ENCODE measurements at regions not wholly inside any gene's neighbourhood (a gene's known extent, or its start where the extent isn't known, plus 50 kb on each side); places are given as distances from the start of the nearest gene placed in this dataset.

DNA sequence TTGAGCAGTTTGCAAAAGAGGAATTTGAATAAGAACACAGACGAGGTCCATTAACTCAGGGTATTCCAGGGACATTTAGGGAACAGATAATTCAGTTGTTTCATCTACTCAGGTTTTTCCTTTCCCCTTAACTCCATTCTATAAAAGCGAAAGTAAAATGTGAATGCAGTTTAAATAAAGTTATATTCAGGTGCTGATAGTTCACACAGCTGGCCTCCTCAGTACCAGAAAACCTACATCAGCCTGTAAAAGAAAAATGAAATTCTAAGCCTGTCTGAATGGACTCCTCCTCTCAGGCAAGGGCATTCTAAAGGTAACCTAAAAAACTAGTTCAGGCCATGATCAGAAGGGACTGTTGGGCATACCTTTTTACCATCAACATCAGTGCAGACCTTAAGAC, 873.8 kb downstream of the SUCLG1 start:
- Mint-ChIP-seq H3K36me3 (peaks cover 8% of the 10 kb centered on the region), H3K4me3 (no peak overlapping the region), H3K27ac (no peak overlapping the region), H3K4me1 (no peaks in the 10 kb centered on the region), H3K9me3 (peaks cover 10 to 18% of the 10 kb centered on the region in 2 donors), H3K27me3 (ENCODE audit: low read depth in 2 of 2) (no peaks in the 10 kb centered on the region)
- Histone ChIP-seq H3K4me1 (ENCODE audit: control insufficient read depth, insufficient read depth, low read length) (no peaks in the 10 kb centered on the region), H3K4me3 (ENCODE audit: low read length) (no peak overlapping the region), H3K27me3 (ENCODE audit: control insufficient read depth, insufficient read depth, low read length) (no peaks in the 10 kb centered on the region), H3K9me3 (ENCODE audit: control insufficient read depth, insufficient read depth, low read length) (no peaks in the 10 kb centered on the region), H3K27ac (ENCODE audit: low read length) (no peak overlapping the region), H3K36me3 (ENCODE audit: control insufficient read depth, insufficient read depth, low read length) (no peaks in the 10 kb centered on the region)
- ATAC-seq (no peak), DNase-seq (no peak)
- intact Hi-C loops (cut with micrococcal nuclease): no loop called here
- TF ChIP-seq, protein P1, sequence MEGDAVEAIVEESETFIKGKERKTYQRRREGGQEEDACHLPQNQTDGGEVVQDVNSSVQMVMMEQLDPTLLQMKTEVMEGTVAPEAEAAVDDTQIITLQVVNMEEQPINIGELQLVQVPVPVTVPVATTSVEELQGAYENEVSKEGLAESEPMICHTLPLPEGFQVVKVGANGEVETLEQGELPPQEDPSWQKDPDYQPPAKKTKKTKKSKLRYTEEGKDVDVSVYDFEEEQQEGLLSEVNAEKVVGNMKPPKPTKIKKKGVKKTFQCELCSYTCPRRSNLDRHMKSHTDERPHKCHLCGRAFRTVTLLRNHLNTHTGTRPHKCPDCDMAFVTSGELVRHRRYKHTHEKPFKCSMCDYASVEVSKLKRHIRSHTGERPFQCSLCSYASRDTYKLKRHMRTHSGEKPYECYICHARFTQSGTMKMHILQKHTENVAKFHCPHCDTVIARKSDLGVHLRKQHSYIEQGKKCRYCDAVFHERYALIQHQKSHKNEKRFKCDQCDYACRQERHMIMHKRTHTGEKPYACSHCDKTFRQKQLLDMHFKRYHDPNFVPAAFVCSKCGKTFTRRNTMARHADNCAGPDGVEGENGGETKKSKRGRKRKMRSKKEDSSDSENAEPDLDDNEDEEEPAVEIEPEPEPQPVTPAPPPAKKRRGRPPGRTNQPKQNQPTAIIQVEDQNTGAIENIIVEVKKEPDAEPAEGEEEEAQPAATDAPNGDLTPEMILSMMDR (IDR thresholded peaks at IDR 0.05): no peak
- 80% methylated on average over 1 of the region's 2 CpGs for WGBS (ENCODE audit: insufficient coverage)

DNA sequence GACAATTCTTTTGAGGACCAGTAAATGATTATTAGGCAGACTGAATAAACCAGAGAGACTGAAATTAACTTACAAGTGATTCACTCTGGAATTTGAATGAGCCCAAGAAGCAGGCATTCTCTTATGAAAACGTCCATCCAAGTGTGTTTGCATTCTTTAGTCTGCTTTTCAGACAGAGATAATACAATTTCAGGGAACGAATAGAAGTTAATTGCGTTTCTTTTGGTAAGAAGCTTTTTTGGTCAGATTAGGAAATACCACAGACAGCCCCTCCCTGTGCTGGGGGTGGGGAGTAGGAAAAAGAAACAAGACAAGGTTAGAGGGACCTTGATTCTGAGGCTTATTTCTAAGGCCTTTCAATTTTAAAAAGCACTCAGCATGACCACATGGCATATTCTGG, 874.4 kb downstream of the SUCLG1 start:
- intact Hi-C loops (cut with micrococcal nuclease): no loop called here
- Mint-ChIP-seq H3K36me3 (peaks cover 8% of the 10 kb centered on the region), H3K27me3 (ENCODE audit: low read depth in 2 of 2) (no peaks in the 10 kb centered on the region), H3K4me3 (no peak overlapping the region), H3K27ac (no peak overlapping the region), H3K4me1 (no peaks in the 10 kb centered on the region), H3K9me3 (peaks cover 11 to 18% of the 10 kb centered on the region in 2 donors)
- Histone ChIP-seq H3K27me3 (ENCODE audit: control insufficient read depth, insufficient read depth, low read length) (no peaks in the 10 kb centered on the region), H3K27ac (ENCODE audit: low read length) (no peak overlapping the region), H3K4me3 (ENCODE audit: low read length) (no peak overlapping the region), H3K36me3 (ENCODE audit: control insufficient read depth, insufficient read depth, low read length) (no peaks in the 10 kb centered on the region), H3K4me1 (ENCODE audit: control insufficient read depth, insufficient read depth, low read length) (no peaks in the 10 kb centered on the region), H3K9me3 (ENCODE audit: control insufficient read depth, insufficient read depth, low read length) (no peaks in the 10 kb centered on the region)
- ATAC-seq: no peak
- DNase-seq: no peak
- 51% methylated on average over 3 of the region's 3 CpGs for WGBS (ENCODE audit: insufficient coverage)
- TF ChIP-seq, protein P1 (IDR thresholded peaks at IDR 0.05): no peak

DNA sequence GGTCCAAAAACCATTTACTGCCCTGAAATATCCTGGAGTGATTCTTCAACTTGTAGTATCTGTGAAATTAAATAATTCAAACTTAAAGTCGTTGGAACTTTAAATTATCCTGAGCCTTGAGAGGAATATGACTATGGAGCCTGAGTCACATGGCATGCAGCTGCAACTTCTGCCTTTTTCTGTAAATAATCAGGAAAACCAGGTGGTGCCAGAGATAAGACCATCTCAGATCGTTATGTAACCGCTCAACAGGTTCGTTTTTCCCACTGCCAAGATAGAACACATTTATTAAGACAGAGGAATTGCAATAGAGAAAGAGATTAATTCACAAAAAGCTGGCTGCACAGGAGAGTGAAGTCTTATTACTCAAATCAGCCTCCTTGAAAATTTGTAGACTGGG, 876.5 kb downstream of the SUCLG1 start:
- no peak overlapping the region for H3K27ac Mint-ChIP-seq
- peaks cover 4 to 14% of the 10 kb centered on the region in 2 donors for H3K9me3 Mint-ChIP-seq
- intact Hi-C loops (cut with micrococcal nuclease): no loop called here
- no peak overlapping the region for H3K4me3 Mint-ChIP-seq
- 19% methylated on average over 1 of the region's 4 CpGs for WGBS (ENCODE audit: insufficient coverage)
- Histone ChIP-seq H3K4me3 (ENCODE audit: low read length) (no peak overlapping the region), H3K27ac (ENCODE audit: low read length) (no peak overlapping the region), H3K4me1 (ENCODE audit: control insufficient read depth, insufficient read depth, low read length) (no peaks in the 10 kb centered on the region), H3K36me3 (ENCODE audit: control insufficient read depth, insufficient read depth, low read length) (no peaks in the 10 kb centered on the region), H3K9me3 (ENCODE audit: control insufficient read depth, insufficient read depth, low read length) (no peaks in the 10 kb centered on the region), H3K27me3 (ENCODE audit: control insufficient read depth, insufficient read depth, low read length) (no peaks in the 10 kb centered on the region)
- ATAC-seq: no peak
- DNase-seq: no peak
- TF ChIP-seq, protein P1 (IDR thresholded peaks at IDR 0.05): no peak
- no peaks in the 10 kb centered on the region for H3K27me3 Mint-ChIP-seq (ENCODE audit: low read depth in 2 of 2)
- H3K36me3 Mint-ChIP-seq: no peaks in the 10 kb centered on the region
- no peaks in the 10 kb centered on the region for H3K4me1 Mint-ChIP-seq

DNA sequence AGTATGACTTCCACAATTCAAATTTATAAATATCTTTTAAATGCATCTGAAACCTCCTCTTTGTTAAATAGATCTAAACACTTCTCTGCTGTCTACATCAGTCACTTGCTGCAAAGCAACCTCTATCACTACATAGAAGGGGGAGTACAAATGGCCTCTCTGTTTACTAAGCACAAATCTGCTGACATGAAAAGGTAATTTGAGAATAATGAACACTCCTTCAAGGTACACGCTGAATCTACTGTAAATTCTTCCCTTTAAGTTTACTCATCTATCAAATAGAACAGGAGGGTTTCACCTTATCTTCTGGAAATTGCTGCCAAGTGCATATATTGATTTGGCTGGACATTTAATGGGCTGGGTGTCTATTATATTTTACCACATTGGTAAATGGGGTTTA, 879.6 kb downstream of the SUCLG1 start:
- Histone ChIP-seq H3K27ac (ENCODE audit: low read length) (no peak overlapping the region), H3K4me1 (ENCODE audit: control insufficient read depth, insufficient read depth, low read length) (no peaks in the 10 kb centered on the region), H3K9me3 (ENCODE audit: control insufficient read depth, insufficient read depth, low read length) (no peaks in the 10 kb centered on the region), H3K36me3 (ENCODE audit: control insufficient read depth, insufficient read depth, low read length) (no peaks in the 10 kb centered on the region), H3K4me3 (ENCODE audit: low read length) (no peak overlapping the region), H3K27me3 (ENCODE audit: control insufficient read depth, insufficient read depth, low read length) (no peaks in the 10 kb centered on the region)
- DNase-seq: no peak
- Mint-ChIP-seq H3K27ac (no peak overlapping the region), H3K9me3 (peaks cover 4 to 10% of the 10 kb centered on the region in 2 donors), H3K27me3 (ENCODE audit: low read depth in 2 of 2) (no peaks in the 10 kb centered on the region), H3K36me3 (no peaks in the 10 kb centered on the region), H3K4me3 (no peak overlapping the region), H3K4me1 (no peaks in the 10 kb centered on the region)
- no CpG with 5 or more reads among the region's 1 CpG for WGBS (ENCODE audit: insufficient coverage)
- TF ChIP-seq, protein P1 (IDR thresholded peaks at IDR 0.05): no peak
- ATAC-seq: no peak
- intact Hi-C loops (cut with micrococcal nuclease): no loop called here

Measured in natural killer cell (primary cell).